ENCODE measurements at regions not wholly inside any gene's neighbourhood (a gene's known extent, or its start where the extent isn't known, plus 50 kb on each side); places are given as distances from the start of the nearest gene placed in this dataset.

DNA sequence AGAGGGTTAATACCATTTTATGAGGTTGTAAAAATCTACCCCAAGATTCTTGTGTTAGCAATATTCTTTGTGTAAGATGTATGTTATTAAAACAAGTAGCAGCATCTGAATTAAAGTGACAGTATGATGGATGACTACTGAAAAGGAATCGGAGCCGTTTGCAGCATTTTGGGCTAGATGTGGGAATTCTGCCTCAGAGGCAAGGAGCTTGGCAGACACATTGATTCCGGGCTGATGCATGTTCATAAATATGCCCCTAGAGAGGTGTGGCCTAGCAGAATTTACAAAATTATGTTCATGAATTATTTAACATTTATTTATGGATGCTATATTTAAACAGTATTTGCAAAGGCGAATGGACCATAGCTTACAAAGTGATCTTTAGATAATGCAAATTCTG is 389.0 kb upstream of the ETAA1 start:
- no peak overlapping the region for H3K4me3 ChIP-seq (ENCODE audit: low read depth, low read length)
- TF ChIP-seq, protein P1, sequence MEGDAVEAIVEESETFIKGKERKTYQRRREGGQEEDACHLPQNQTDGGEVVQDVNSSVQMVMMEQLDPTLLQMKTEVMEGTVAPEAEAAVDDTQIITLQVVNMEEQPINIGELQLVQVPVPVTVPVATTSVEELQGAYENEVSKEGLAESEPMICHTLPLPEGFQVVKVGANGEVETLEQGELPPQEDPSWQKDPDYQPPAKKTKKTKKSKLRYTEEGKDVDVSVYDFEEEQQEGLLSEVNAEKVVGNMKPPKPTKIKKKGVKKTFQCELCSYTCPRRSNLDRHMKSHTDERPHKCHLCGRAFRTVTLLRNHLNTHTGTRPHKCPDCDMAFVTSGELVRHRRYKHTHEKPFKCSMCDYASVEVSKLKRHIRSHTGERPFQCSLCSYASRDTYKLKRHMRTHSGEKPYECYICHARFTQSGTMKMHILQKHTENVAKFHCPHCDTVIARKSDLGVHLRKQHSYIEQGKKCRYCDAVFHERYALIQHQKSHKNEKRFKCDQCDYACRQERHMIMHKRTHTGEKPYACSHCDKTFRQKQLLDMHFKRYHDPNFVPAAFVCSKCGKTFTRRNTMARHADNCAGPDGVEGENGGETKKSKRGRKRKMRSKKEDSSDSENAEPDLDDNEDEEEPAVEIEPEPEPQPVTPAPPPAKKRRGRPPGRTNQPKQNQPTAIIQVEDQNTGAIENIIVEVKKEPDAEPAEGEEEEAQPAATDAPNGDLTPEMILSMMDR (IDR thresholded peaks at IDR 0.05; ENCODE audit: borderline replicate concordance, insufficient read depth, low read depth, low read length), result no peak

DNA sequence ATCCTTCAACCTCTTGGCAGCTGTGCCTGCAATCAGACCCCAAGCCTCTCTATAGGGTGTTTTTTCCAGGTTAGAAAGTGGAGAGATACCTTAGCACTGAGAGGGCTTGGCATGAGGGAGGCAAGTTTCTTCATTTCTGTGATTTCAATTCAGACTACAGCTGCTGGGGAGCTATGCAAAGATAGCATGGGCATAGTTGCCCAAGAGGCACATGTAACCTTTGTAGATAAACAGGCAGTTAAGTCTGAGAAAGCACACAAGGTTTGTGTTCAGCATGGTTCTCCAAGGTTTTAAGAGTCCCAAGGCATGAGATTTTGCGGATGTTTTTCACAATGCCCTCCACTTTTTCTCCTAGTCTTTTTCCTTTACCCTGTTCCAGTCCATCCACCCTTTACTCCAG is 385.0 kb upstream of the ETAA1 start:
- no peak overlapping the region for H3K4me3 ChIP-seq (ENCODE audit: low read depth, low read length)
- TF ChIP-seq, protein P1 (IDR thresholded peaks at IDR 0.05; ENCODE audit: borderline replicate concordance, insufficient read depth, low read depth, low read length), result no peak

DNA sequence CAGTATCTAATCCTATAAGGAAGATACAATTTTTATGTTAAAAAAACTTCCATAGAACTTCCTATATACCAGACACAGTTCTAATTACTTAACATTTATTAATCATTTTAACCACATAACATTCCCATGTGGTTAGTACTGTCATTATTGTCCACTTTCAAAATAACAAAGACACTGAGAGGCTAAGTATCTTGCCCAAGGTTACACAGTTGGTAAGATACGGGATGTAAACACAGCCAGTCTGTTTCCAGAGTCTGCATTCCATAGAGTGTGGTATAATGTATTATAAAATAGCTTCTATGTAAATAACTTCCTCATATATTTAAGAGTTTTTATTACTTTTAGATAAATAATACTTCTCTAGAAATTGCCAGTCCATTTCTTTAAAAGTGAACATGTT is 383.3 kb upstream of the ETAA1 start:
- H3K4me3 ChIP-seq (ENCODE audit: low read depth, low read length), result no peak overlapping the region
- TF ChIP-seq, protein P1 (IDR thresholded peaks at IDR 0.05; ENCODE audit: borderline replicate concordance, insufficient read depth, low read depth, low read length), result no peak

DNA sequence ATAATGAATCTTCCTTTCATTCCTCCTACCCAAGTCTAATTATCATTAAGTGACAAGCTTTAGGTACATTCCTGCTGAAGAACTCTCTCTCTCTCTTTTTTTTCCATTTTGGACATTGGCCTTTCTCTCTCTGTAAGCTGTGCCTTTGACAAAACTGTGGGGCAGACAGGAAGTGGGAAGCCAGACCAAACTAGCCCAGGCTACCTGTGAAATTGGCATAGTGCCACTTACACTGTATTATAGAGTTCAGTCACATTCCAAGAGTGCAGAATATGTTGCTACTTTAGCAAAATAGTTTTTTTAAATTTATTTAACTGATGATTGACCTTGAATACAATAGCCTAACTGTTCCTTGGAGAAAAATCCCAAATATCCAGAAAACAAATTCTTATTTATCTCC is 381.5 kb upstream of the ETAA1 start:
- H3K4me3 ChIP-seq (ENCODE audit: low read depth, low read length), result no peak overlapping the region
- TF ChIP-seq, protein P1 (IDR thresholded peaks at IDR 0.05; ENCODE audit: borderline replicate concordance, insufficient read depth, low read depth, low read length), result no peak

DNA sequence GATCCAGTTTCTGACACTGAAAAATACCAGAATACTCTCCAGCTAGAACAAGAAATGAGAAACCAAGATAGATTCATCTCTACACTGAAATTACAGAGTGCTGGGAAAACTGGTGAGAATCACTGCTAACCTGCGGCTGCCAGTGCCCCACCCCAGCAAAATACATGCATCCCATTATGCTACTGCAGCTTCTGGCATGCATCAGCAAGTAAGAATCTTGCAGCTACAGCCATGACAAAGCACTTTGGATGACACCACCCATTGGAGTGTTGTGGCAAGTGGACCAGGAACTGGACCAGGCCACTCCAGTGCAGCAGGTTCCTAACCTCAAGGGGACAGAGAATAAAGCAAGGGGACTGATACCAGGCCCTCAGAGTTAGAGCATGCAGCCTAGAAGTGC is 378.8 kb upstream of the ETAA1 start:
- H3K4me3 ChIP-seq (ENCODE audit: low read depth, low read length), result no peak overlapping the region
- TF ChIP-seq, protein P1 (IDR thresholded peaks at IDR 0.05; ENCODE audit: borderline replicate concordance, insufficient read depth, low read depth, low read length), result no peak

DNA sequence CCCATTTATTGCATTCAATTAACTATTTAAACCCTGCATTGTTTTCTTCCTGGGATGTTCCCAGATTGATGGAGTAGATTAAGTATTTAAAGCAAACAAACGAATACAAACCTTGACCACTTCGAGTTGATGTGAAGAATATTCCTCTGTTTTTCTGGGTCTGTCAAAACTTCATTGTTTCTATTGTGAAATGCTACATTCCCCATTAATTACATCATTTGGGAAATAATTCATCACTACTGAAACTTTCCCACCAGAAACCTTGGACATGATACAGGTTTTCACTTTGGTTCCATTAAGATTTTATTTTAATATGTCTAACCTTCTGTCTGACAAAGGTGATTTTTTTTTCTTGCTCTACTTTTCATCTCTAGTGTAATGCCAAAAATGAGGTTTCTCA is 365.1 kb upstream of the ETAA1 start:
- H3K4me3 ChIP-seq (ENCODE audit: low read depth, low read length), result no peak overlapping the region
- TF ChIP-seq, protein P1 (IDR thresholded peaks at IDR 0.05; ENCODE audit: borderline replicate concordance, insufficient read depth, low read depth, low read length), result no peak

DNA sequence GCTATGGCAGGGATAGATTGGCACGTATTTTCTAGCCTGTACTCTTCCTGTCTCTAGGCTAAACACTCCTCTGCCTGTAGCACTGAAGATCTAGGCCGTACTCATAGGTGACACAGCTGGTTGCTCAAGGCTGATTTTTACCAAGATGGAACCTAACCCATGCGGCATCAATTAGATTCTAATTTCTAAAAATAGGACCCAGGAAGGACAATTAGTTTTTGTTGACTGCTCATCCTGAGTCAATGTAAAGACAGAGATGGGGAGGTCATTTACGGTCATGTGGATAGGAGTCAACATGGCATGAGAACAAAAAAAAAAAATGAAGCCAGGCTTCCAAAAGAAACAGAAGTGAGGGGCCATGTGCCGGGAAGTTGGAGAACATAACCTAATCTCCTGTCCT is 360.7 kb upstream of the ETAA1 start:
- H3K4me3 ChIP-seq (ENCODE audit: low read depth, low read length), result no peak overlapping the region
- TF ChIP-seq, protein P1 (IDR thresholded peaks at IDR 0.05; ENCODE audit: borderline replicate concordance, insufficient read depth, low read depth, low read length), result no peak
